HG03342 (cell line): ENCODE measurements at regions not wholly inside any gene's neighbourhood (a gene's known extent, or its start where the extent isn't known, plus 50 kb on each side); places are given as distances from the start of the nearest gene placed in this dataset.
"Not testable (repeated sequence)": the region's sequence is repeated elsewhere in the genome, so short reads cannot be mapped to it uniquely, and the experiment has no call there.

Experiments
- ATAC-seq: cut with Tn5 transposase; IDR thresholded peaks from one replicate; pipeline ENCODE4 v1.9.1; 2021; ENCODE audit warnings: mild to moderate bottlenecking, moderate library complexity; ENCODE audit not compliant: unreplicated experiment

DNA sequence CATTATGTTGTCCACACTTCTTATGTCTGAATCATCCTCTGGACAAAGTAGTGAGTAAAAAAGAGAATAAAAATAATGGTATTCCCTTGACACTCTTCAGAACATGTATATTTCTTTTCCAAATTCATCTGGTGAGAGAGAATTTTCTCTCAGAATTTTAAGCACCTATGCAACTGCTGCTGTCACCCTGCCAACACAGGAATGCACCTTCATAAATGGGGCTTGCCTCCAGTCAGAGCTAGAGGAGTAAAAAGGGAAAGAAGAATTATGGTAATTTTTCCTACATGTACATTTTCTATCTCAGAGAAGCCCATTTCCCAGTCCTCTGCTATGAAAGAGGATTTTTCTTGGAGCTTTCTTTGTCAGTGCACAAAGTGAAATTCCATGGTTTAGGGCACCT, 92.2 kb upstream of the ALCAM start:
- ATAC-seq, result no peak

DNA sequence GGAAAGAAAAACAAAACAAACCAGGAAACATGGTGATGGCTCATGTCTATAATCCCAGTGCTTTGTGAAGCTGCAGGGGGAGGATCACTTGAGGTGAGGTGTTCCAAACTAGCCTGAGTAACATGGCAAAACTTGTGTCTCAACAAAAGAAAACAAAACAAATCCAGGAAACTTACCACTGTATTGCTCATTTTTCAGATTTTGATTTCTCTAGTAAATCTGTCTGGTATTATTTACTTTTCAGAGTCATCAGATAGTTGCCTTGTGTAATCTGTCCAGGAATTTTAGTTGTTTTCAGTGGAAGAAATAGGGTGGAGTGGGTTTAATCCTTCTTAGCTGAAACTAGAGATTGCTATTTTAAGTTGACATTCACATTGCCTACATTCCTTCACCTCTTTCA, 91.8 kb upstream of the ALCAM start:
- ATAC-seq, result no peak

DNA sequence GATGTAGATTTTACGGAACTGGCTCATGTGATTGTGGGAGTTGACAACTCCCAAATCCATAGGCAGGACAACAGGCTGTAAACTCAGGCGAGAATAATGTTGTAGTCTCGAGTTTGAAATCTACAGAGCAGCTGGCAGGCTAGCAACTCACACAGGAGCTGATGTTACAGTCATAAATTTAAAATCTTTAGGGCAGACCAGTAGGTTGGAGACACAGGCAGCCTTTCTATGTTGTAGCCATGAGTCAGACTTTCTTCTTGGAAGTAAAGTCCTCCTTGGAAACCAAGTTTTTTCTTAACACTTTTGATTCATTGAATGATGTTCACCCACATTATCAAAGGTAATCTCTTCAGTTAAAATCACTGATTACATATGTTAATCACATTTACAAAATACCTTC, 89.1 kb upstream of the ALCAM start:
- no peak for ATAC-seq

DNA sequence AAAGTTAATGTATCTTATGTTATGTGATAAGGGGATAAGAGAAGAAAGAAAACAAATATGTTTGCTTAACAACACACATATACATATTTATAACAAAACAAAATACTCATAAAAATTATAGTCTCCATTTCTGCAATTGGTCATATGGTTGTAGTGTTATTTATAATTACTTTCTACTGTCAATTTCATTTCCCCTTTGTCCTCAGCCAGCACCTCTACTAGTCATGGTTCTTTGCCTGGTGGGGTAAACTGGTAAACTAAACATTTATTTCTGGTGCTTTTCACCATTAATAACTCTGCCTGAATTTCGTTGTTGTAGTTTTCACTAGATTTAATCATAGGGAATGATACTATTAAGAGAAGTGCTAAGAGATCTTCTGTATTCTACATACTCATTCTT, 88.0 kb upstream of the ALCAM start:
- no peak for ATAC-seq

DNA sequence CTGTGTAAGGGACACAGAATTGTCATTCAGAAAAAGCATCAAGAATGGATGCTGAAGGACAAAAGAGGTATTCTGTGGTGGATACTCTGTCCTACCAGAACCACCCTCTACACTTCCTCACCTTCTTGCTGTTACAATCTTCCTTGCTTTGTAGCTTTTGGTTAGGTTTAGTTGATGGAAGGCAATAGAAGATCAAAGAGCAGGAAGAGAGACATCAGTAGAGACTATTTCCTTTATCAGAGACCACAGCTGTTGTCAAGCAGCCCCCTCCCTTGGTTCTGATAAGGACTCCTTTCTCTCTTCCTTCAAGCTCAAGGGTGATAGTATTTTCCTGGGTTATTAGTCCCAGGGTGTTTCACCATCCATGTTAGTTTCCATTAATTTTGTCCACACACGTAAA, 84.7 kb upstream of the ALCAM start:
- no peak for ATAC-seq

DNA sequence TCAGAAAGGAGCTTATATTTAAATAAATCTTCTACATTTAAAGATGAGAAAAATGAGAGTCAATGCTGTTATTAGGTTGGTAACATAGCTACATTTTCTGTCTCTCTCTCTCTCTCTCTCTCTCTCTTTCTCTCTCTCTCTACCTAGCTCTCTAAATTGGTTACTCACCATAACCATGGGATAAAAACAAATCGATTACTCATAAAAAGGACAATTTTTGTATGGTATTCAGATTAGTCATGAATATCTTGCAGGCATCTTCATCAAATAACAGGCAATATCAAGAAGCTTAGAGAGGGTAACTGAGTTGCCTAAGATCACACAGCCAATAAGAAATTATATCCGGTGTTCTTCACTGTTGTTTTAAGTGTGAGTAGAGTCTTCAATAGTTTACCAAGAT, 81.8 kb upstream of the ALCAM start:
- ATAC-seq, result no peak

DNA sequence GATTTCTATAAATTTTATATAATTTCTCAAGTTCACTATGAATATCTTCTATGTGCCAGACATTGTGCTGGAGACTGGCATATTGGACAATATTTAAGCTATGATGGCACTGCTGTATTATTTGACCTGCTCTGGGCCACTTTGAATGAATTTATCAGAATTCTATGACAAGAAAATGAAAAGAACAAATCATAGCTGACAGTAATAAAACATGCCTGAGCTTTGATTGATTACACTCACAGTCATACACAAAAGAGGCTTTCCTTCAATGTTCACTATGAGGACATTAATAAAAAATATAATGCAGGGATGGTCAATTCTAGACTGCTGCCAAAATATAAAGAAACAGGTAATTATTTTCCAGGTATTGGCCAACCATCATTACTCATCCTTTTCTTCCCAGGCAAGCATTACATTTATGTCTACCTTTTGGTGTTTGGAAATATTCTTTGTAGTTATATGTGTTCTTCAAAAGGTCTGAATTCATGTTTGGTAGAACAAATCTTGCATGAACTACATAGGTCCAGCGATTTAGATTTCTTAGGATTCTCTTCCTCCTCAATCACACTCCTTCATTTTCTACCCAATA, 81.0 kb upstream of the ALCAM start:
- no peak for ATAC-seq

DNA sequence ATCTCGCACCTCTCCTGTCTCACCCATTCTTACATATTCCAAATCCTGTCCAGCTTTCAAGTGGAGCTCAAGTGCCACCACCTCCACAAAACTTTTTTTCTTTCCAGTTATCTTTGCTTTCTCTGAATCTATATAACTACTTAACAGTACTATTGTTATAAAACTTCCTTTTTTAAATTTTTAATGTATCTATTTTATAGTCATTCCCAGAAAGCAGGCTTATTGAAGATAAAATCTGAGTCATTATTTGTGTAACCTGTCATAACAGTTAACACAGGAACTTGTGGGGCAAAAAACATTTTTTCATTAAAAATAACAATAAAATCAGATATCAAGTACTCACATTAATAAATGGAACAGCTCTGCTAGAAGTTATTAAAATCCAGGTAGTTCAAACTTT, 73.3 kb upstream of the ALCAM start:
- ATAC-seq, result no peak

DNA sequence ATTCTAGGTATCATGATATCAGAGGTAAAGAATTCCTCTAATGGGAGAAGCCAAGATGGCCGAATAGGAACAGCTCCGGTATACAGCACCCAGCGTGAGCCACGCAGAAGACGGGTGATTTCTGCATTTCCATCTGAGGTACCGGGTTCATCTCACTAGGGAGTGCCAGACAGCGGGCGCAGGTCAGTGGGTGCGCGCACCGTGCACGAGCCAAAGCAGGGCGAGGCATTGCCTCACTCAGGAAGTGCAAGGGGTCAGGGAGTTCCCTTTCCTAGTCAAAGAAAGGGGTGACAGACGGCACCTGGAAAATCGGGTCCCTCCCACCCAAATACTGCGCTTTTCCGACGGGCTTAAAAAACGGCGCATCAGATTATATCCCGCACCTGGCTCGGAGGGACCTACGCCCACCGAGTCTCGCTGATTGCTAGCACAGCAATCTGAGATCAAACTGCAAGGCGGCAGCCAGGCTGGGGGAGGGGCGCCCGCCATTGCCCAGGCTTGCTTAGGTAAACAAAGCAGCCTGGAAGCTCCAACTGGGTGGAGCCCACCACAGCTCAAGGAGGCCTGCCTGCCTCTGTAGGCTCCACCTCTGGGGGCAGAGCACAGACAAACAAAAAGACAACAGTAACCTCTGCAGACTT, 70.4 kb upstream of the ALCAM start:
- not testable (repeated sequence) for ATAC-seq

DNA sequence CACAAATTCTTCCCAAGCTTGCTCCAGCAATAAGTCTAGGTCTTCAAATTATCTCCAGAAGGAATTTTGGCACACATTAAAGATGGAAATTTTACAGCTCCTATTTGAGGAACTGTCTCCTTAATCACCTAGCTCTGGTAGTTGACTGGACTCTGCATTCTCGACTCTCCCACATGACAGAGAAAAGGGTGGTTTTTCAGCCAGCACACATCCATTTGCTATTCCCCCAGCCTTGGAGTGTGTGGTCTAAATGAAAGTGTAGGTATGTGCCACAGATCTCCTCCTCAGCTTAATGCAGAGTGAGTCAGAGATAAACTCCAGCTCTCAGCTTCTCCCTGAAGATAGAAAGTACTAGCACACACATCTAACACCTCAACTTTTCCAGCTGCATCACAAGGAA, 62.2 kb upstream of the ALCAM start:
- ATAC-seq, result no peak

DNA sequence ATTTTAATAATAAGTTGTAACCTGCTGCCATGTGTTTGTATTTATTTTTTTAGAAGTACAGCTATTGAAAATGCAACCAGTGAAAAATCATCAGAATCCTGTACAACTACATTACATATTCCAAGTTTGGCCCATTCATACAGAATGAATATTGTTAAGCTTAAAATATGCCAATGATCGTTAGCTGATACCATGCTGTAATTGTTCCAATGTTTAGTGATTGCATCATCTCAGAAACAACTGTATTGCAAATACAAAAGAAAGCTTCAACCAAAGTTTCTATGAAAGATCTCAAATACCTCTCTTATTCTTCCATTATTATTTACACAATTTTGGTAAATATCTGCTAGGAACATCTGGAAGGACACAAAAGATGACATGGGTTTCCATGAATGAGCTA, 51.6 kb upstream of the ALCAM start:
- no peak for ATAC-seq

DNA sequence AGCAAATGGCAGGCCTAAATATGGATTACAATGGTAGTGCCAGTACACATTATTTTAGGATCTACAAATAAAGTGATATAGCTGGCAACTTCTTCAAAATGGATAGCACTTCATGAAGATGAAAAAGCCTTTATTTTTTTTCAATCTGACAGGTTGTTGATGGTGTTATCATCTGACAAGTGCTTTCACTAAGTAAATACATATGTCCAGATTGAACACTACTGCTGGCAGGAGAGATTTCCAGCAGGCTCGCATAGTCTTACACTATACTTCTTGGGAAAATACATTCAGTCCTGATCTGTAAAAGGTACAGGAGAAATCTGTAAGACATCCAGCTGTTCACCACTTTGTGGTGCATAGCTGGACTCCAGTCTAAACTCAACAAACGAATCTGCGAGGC, 50.9 kb upstream of the ALCAM start:
- ATAC-seq, result no peak

DNA sequence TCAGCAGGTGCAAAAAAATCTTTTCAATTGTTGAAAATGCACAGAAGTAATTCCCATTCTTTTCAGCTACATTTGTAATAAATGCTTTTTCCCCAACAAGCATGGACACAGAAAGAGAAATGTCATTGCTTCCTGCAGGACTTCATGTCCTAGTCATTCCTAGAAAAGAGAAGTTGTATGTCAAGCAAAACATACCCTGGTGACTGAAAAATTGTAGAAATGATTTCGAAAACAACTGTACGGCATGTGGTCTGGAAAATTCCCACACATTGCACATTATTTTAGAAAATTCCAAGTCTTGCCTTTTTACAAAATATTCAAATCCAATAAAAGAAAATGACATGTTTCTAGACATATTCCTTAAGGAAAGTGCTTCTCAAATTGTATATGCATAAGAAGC, 50.4 kb upstream of the ALCAM start:
- no peak for ATAC-seq
